SU-DHL-6 (cell line): ENCODE measurements at regions not wholly inside any gene's neighbourhood (a gene's known extent, or its start where the extent isn't known, plus 50 kb on each side); places are given as distances from the start of the nearest gene placed in this dataset.

Experiments
- H2AFZ ChIP-seq: fragments of 200-600 bp; sonication (generic); 2 replicates; pipeline ENCODE4 v1.6.1; 2014; ENCODE audit warnings: low read depth, mild to moderate bottlenecking, moderate library complexity, mixed read lengths, antibody characterized with exemption, low read length; ENCODE audit not compliant: severe bottlenecking
- H3F3A ChIP-seq: fragments of 200-600 bp; shearing (Covaris generic); 2 replicates; pipeline ENCODE4 v1.6.0; 2016; ENCODE audit warnings: antibody characterized with exemption, mild to moderate bottlenecking; ENCODE audit not compliant: insufficient read depth
- H3K27ac ChIP-seq: fragments of 200-600 bp; sonication (generic); 2 replicates; pipeline ENCODE4 v1.5.1; 2016; ENCODE audit warnings: low read depth, mild to moderate bottlenecking, low read length, moderate library complexity, mixed read lengths
- H3K27me3 ChIP-seq: fragments of 200-600 bp; sonication (generic), shearing (Covaris generic); 2 replicates; pipeline ENCODE4 v1.6.0; 2014; ENCODE audit warnings: mild to moderate bottlenecking, low read length
- H3K36me3 ChIP-seq: fragments of 200-600 bp; sonication (generic); 2 replicates; pipeline ENCODE4 v1.6.1; 2014; ENCODE audit warnings: mild to moderate bottlenecking, low read length, mixed read lengths
- H3K4me2 ChIP-seq: fragments of 300-600, 200-600 bp; shearing (Covaris generic), sonication (generic); 2 replicates; pipeline ENCODE4 v1.6.0; 2014; ENCODE audit warnings: low read length, low read depth, mild to moderate bottlenecking; ENCODE audit not compliant: poor library complexity, severe bottlenecking
- H3K4me3 ChIP-seq: fragments of 200-600 bp; sonication (generic); 2 replicates; pipeline ENCODE4 v1.5.1; 2014; ENCODE audit warnings: antibody characterized with exemption, low read length, mild to moderate bottlenecking, mixed read lengths; ENCODE audit not compliant: insufficient read depth, poor library complexity, severe bottlenecking
- H3K79me2 ChIP-seq: fragments of 200-600 bp; sonication (generic); 2 replicates; pipeline ENCODE4 v1.6.1; 2014; ENCODE audit warnings: mild to moderate bottlenecking, low read length, moderate library complexity; ENCODE audit not compliant: insufficient read depth
- H3K9ac ChIP-seq: fragments of 200-600 bp; sonication (generic); 2 replicates; pipeline ENCODE4 v1.7.0; 2014; ENCODE audit warnings: mild to moderate bottlenecking, low read length
- H3K9me2 ChIP-seq: fragments of 200-600 bp; sonication (generic); replicated peaks from 2 replicates; pipeline ENCODE4 v1.6.1; 2014; ENCODE audit warnings: low read length; ENCODE audit not compliant: insufficient read depth
- H3K9me3 ChIP-seq: fragments of 200-600 bp; sonication (generic); 2 replicates; pipeline ENCODE4 v1.6.1; 2014; ENCODE audit warnings: low read length, mixed read lengths; ENCODE audit not compliant: insufficient read depth
- H4K20me1 ChIP-seq: fragments of 200-600 bp; sonication (generic); 2 replicates; pipeline ENCODE4 v1.6.1; 2014; ENCODE audit warnings: low read depth, mild to moderate bottlenecking, antibody characterized with exemption, low read length, moderate library complexity, mixed read lengths
- EZH2phosphoT487 ChIP-seq: fragments of 200-600 bp; sonication (generic), shearing (Covaris generic); conservative IDR thresholded peaks from 2 replicates; pipeline ENCODE4 v1.6.1; 2018; ENCODE audit warnings: mild to moderate bottlenecking, antibody characterized with exemption, low read length, moderate library complexity, mixed read lengths
- TF ChIP-seq, protein P1 (sequence below): fragments of 200-600 bp; sonication (generic); IDR thresholded peaks from one replicate; pipeline ENCODE4 v1.5.1; 2017; ENCODE audit warnings: antibody characterized with exemption, mild to moderate bottlenecking, low read length, moderate library complexity; ENCODE audit not compliant: insufficient read depth, poor library complexity, severe bottlenecking

GRCh38 chr7:68955656-68956055 lies 642.6 kb upstream of the AUTS2 start:
- no peaks in the 10 kb centered on the region for H4K20me1 ChIP-seq
- no peaks in the 10 kb centered on the region for H3K27me3 ChIP-seq
- H2AFZ ChIP-seq: no peak overlapping the region
- H3K9me3 ChIP-seq: no peaks in the 10 kb centered on the region
- no peak overlapping the region for H3K27ac ChIP-seq
- no peak overlapping the region for H3K4me2 ChIP-seq
- no peaks in the 10 kb centered on the region for H3K36me3 ChIP-seq
- H3K9ac ChIP-seq: no peak overlapping the region
- H3K9me2 ChIP-seq: no peaks in the 10 kb centered on the region
- no peaks in the 10 kb centered on the region for H3F3A ChIP-seq
- TF ChIP-seq, protein P1, sequence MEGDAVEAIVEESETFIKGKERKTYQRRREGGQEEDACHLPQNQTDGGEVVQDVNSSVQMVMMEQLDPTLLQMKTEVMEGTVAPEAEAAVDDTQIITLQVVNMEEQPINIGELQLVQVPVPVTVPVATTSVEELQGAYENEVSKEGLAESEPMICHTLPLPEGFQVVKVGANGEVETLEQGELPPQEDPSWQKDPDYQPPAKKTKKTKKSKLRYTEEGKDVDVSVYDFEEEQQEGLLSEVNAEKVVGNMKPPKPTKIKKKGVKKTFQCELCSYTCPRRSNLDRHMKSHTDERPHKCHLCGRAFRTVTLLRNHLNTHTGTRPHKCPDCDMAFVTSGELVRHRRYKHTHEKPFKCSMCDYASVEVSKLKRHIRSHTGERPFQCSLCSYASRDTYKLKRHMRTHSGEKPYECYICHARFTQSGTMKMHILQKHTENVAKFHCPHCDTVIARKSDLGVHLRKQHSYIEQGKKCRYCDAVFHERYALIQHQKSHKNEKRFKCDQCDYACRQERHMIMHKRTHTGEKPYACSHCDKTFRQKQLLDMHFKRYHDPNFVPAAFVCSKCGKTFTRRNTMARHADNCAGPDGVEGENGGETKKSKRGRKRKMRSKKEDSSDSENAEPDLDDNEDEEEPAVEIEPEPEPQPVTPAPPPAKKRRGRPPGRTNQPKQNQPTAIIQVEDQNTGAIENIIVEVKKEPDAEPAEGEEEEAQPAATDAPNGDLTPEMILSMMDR: no peak
- TF ChIP-seq EZH2phosphoT487: no peak
- H3K79me2 ChIP-seq: no peaks in the 10 kb centered on the region
- no peak overlapping the region for H3K4me3 ChIP-seq

- Histone ChIP-seq H3K4me3 (no peak overlapping the region), H3K9me3 (no peaks in the 10 kb centered on the region), H3K9me2 (no peaks in the 10 kb centered on the region), H3K4me2 (no peak overlapping the region), H3F3A (no peaks in the 10 kb centered on the region), H3K27ac (no peak overlapping the region), H4K20me1 (no peaks in the 10 kb centered on the region), H2AFZ (no peak overlapping the region), H3K27me3 (no peaks in the 10 kb centered on the region), H3K36me3 (no peaks in the 10 kb centered on the region), H3K79me2 (no peaks in the 10 kb centered on the region), H3K9ac (no peak overlapping the region)
- TF ChIP-seq, protein P1: no peak
- TF ChIP-seq EZH2phosphoT487: no peak
Measured at GRCh38 chr7:68958571-68958970, 639.7 kb upstream of the AUTS2 start.

GRCh38 chr7:68963552-68963951 lies 634.7 kb upstream of the AUTS2 start:
- H4K20me1 ChIP-seq: no peaks in the 10 kb centered on the region
- H3K9ac ChIP-seq: no peak overlapping the region
- H3K27ac ChIP-seq: no peak overlapping the region
- no peaks in the 10 kb centered on the region for H3K9me3 ChIP-seq
- no peak overlapping the region for H3K4me3 ChIP-seq
- no peaks in the 10 kb centered on the region for H3F3A ChIP-seq
- H3K4me2 ChIP-seq: no peak overlapping the region
- no peaks in the 10 kb centered on the region for H3K79me2 ChIP-seq
- TF ChIP-seq EZH2phosphoT487: no peak
- TF ChIP-seq, protein P1: no peak
- peaks cover 3% of the 10 kb centered on the region; the same call in 1 of the 2 replicates for H3K27me3 ChIP-seq
- no peaks in the 10 kb centered on the region for H3K36me3 ChIP-seq
- H2AFZ ChIP-seq: no peak overlapping the region
- peaks cover 4% of the 10 kb centered on the region; the same call in 1 of the 2 replicates for H3K9me2 ChIP-seq
